ENCODE measurements at regions not wholly inside any gene's neighbourhood (a gene's known extent, or its start where the extent isn't known, plus 50 kb on each side); places are given as distances from the start of the nearest gene placed in this dataset.

DNA sequence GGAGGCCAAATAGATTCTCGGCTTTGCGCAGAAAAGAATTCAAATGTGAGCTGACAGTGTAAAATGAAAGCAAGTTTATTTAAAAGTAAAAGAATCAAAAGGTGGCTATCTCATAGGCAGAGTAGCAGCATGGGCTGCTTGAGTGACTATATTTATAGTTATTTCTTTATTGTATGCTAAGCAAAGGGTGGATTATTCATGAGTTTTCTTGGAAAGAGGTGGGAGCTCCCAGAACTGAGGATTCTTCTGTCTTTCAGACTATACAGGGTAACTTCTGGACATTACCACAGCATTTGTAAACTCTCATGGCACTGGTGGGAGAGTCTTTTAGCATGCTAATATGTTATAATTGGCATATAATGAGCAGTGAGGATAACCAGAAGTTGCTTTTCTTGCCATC, 659.9 kb downstream of the RWDD3 start:
- H3F3A ChIP-seq (replicated peaks; ENCODE audit: insufficient read depth) = no peaks in the 10 kb centered on the region
- no peak for TF ChIP-seq FOXJ3 (CRISPR knock-in tag; IDR thresholded peaks at IDR 0.05)
- TF ChIP-seq POLR2AphosphoS5 (IDR thresholded peaks at IDR 0.05; ENCODE audit: low read depth, low read length) = no peak
- TF ChIP-seq MXI1 (IDR thresholded peaks at IDR 0.05; ENCODE audit: low read depth, low read length) = no peak
- TF ChIP-seq, protein P1, sequence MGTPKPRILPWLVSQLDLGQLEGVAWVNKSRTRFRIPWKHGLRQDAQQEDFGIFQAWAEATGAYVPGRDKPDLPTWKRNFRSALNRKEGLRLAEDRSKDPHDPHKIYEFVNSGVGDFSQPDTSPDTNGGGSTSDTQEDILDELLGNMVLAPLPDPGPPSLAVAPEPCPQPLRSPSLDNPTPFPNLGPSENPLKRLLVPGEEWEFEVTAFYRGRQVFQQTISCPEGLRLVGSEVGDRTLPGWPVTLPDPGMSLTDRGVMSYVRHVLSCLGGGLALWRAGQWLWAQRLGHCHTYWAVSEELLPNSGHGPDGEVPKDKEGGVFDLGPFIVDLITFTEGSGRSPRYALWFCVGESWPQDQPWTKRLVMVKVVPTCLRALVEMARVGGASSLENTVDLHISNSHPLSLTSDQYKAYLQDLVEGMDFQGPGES (IDR thresholded peaks at IDR 0.05; ENCODE audit: low read depth, low read length) = no peak
- TF ChIP-seq TEAD4 (IDR thresholded peaks at IDR 0.05; ENCODE audit: borderline replicate concordance, insufficient read depth) = no peak
- TF ChIP-seq CHD2 (IDR thresholded peaks at IDR 0.05; ENCODE audit: low read length, partially characterized antibody) = no peak
- TF ChIP-seq, protein P2, sequence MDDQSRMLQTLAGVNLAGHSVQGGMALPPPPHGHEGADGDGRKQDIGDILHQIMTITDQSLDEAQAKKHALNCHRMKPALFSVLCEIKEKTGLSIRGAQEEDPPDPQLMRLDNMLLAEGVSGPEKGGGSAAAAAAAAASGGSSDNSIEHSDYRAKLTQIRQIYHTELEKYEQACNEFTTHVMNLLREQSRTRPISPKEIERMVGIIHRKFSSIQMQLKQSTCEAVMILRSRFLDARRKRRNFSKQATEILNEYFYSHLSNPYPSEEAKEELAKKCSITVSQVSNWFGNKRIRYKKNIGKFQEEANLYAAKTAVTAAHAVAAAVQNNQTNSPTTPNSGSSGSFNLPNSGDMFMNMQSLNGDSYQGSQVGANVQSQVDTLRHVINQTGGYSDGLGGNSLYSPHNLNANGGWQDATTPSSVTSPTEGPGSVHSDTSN (IDR thresholded peaks at IDR 0.05) = no peak
- TF ChIP-seq, protein P3, sequence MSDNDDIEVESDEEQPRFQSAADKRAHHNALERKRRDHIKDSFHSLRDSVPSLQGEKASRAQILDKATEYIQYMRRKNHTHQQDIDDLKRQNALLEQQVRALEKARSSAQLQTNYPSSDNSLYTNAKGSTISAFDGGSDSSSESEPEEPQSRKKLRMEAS (IDR thresholded peaks at IDR 0.05; ENCODE audit: low read depth) = no peak
- no peak for TF ChIP-seq RXRA (IDR thresholded peaks at IDR 0.05; ENCODE audit: borderline replicate concordance, low read depth)
- TF ChIP-seq, protein P4, sequence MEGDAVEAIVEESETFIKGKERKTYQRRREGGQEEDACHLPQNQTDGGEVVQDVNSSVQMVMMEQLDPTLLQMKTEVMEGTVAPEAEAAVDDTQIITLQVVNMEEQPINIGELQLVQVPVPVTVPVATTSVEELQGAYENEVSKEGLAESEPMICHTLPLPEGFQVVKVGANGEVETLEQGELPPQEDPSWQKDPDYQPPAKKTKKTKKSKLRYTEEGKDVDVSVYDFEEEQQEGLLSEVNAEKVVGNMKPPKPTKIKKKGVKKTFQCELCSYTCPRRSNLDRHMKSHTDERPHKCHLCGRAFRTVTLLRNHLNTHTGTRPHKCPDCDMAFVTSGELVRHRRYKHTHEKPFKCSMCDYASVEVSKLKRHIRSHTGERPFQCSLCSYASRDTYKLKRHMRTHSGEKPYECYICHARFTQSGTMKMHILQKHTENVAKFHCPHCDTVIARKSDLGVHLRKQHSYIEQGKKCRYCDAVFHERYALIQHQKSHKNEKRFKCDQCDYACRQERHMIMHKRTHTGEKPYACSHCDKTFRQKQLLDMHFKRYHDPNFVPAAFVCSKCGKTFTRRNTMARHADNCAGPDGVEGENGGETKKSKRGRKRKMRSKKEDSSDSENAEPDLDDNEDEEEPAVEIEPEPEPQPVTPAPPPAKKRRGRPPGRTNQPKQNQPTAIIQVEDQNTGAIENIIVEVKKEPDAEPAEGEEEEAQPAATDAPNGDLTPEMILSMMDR (IDR thresholded peaks at IDR 0.05) = no peak

DNA sequence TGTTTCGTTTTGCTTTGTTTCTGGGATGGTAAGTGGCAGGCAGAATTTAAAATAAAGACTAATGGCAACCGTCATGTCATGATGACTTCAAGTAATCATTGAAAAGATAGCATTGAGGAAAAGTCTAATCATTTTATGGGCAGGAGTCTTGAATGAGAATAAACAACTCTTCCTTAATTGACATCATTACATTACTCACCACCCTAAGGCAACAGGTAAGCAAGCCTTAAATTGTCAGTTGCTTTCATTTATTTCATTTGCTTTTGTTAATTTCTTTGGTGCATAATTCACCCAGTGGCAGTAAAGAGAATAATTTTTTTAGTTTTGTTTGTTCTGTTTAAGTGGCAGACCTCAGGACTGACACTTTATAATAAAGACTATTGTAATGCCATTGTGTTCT, 669.0 kb downstream of the RWDD3 start:
- DNase-seq = no peak
- H3K4me1 ChIP-seq (ENCODE audit: control insufficient read depth in 1 of 2, insufficient read depth in 2 of 2, low read depth in 1 of 2, low read length in 1 of 2) = peaks cover 0 to 13% of the 10 kb centered on the region in 2 experiments; a peak in 2 of 4 replicates
- 15% methylated on average over 2 of the region's 2 CpGs for WGBS (ENCODE audit: low lambda C conversion rate)
- no peaks in the 10 kb centered on the region for H3K9me3 ChIP-seq
- H3K9me2 ChIP-seq = no peaks in the 10 kb centered on the region
- peak overlapping the region in 1 of 2 experiments; percentile 100; a peak in 2 of 4 replicates for H3K27ac ChIP-seq (ENCODE audit: low read depth in 2 of 2, low read length in 1 of 2)
- no peaks in the 10 kb centered on the region for H3K79me2 ChIP-seq (ENCODE audit: insufficient read depth)
- H3F3A ChIP-seq (replicated peaks; ENCODE audit: insufficient read depth) = no peaks in the 10 kb centered on the region
- no peak overlapping the region for H3K4me2 ChIP-seq
- H2AFZ ChIP-seq (ENCODE audit: low read depth) = no peak overlapping the region
- no peak overlapping the region for H3K9ac ChIP-seq
- TF ChIP-seq TCF12 (IDR thresholded peaks at IDR 0.05) (no peak), RAD21 (IDR thresholded peaks at IDR 0.05; ENCODE audit: low read length) (no peak), TAF1 (IDR thresholded peaks at IDR 0.05; ENCODE audit: borderline replicate concordance, low read depth, low read length) (no peak), NFIC (IDR thresholded peaks at IDR 0.05; ENCODE audit: borderline replicate concordance) (no peak), SMC3 (IDR thresholded peaks at IDR 0.05; ENCODE audit: low read depth, low read length) (no peak), MEF2A (IDR thresholded peaks at IDR 0.05; ENCODE audit: borderline replicate concordance, low read depth) (no peak), GABPA (IDR thresholded peaks at IDR 0.05; ENCODE audit: low read depth) (no peak), MXI1 (IDR thresholded peaks at IDR 0.05; ENCODE audit: low read depth, low read length) (no peak), RXRA (IDR thresholded peaks at IDR 0.05; ENCODE audit: borderline replicate concordance, low read depth) (no peak), EP300 (IDR thresholded peaks at IDR 0.05; ENCODE audit: borderline replicate concordance in 1 of 2, low read depth in 1 of 2, low read length in 1 of 2) (no peak)
- TF ChIP-seq, protein P4 (IDR thresholded peaks at IDR 0.05) = no peak
- TF ChIP-seq, protein P1 (IDR thresholded peaks at IDR 0.05; ENCODE audit: low read depth, low read length) = no peak
- H3K36me3 ChIP-seq (replicated peaks in 1 of 2; ENCODE audit: control insufficient read depth in 1 of 2, insufficient read depth in 2 of 2, low read length in 1 of 2) = no peaks in the 10 kb centered on the region
- H3K27me3 ChIP-seq (ENCODE audit: insufficient read depth) = no peaks in the 10 kb centered on the region
- no peak overlapping the region for H3K4me3 ChIP-seq (ENCODE audit: low read depth in 2 of 2, low read length in 1 of 2)
- no peaks in the 10 kb centered on the region for H4K20me1 ChIP-seq (ENCODE audit: insufficient read depth)
- ChIA-PET CTCF (no interaction called here), POLR2A (no interaction called here)

More for the DNA sequence above, 659.9 kb downstream of the RWDD3 start:
- Histone ChIP-seq H3K4me1 (ENCODE audit: control insufficient read depth in 1 of 2, insufficient read depth in 2 of 2, low read depth in 1 of 2, low read length in 1 of 2) (no peaks in the 10 kb centered on the region), H3K4me2 (no peak overlapping the region), H3K9me3 (peaks cover 7% of the 10 kb centered on the region; the same call in 1 of the 2 replicates), H3K9me2 (no peaks in the 10 kb centered on the region), H3K27ac (ENCODE audit: low read depth in 2 of 2, low read length in 1 of 2) (no peak overlapping the region), H3K4me3 (ENCODE audit: low read depth in 2 of 2, low read length in 1 of 2) (no peak overlapping the region), H3K27me3 (ENCODE audit: insufficient read depth) (no peaks in the 10 kb centered on the region), H3K9ac (no peak overlapping the region), H3K36me3 (replicated peaks in 1 of 2; ENCODE audit: control insufficient read depth in 1 of 2, insufficient read depth in 2 of 2, low read length in 1 of 2) (no peaks in the 10 kb centered on the region), H4K20me1 (ENCODE audit: insufficient read depth) (no peaks in the 10 kb centered on the region), H3K79me2 (ENCODE audit: insufficient read depth) (no peaks in the 10 kb centered on the region), H2AFZ (ENCODE audit: low read depth) (no peak overlapping the region)
- ChIA-PET CTCF (interaction anchor here (0.7 kb wide), 1 partner anchor 311 kb away, joined by 3 read pairs; no protein-coding TSS in a partner anchor), POLR2A (no interaction called here)
- no peak for DNase-seq
- WGBS (ENCODE audit: low lambda C conversion rate) = 52% methylated on average over 2 of the region's 2 CpGs

Measured in SK-N-SH (cell line).